ENCODE measurements at regions not wholly inside any gene's neighbourhood (a gene's known extent, or its start where the extent isn't known, plus 50 kb on each side); places are given as distances from the start of the nearest gene placed in this dataset.

GRCh38 chr4:57774681-57775080 is 664.5 kb upstream of the IGFBP7 start:
- intact Hi-C loops (cut with micrococcal nuclease; ENCODE audit: unreplicated experiment), result no loop called here
- DNase-seq (ENCODE audit: low read depth, low spot score) (no peak), ATAC-seq (no peak)
- Histone ChIP-seq H3K4me3 (ENCODE audit: low read depth in 2 of 2, low read length in 2 of 2) (no peak overlapping the region), H3K36me3 (ENCODE audit: control insufficient read depth, insufficient read depth, low read length) (no peaks in the 10 kb centered on the region), H3K9me3 (ENCODE audit: control insufficient read depth, insufficient read depth, low read depth, low read length) (no peaks in the 10 kb centered on the region), H3K27ac (ENCODE audit: low read length) (no peak overlapping the region), H3K4me1 (ENCODE audit: control insufficient read depth, insufficient read depth, low read length) (no peaks in the 10 kb centered on the region), H3K27me3 (ENCODE audit: control insufficient read depth, insufficient read depth, low read length) (no peaks in the 10 kb centered on the region)
- in situ Hi-C loops (cut with HindIII; ENCODE audit: low pct_unique_long_range_greater_than_20kb, low sequenced_read_pairs), result no loop called here
- ChIA-PET POLR2A (no interaction called here), CTCF (no interaction called here)
- BruUV-seq (replicated peaks), result no TSS peak
- TF ChIP-seq CTCF (IDR thresholded peaks at IDR 0.05) (no peak), TCF7L2 (IDR thresholded peaks at IDR 0.05; ENCODE audit: low read depth, low read length) (no peak), POLR2AphosphoS5 (IDR thresholded peaks at IDR 0.05; ENCODE audit: low read depth, low read length) (no peak), SIN3A (IDR thresholded peaks at IDR 0.05; ENCODE audit: borderline replicate concordance, insufficient read depth, low read depth, low read length) (no peak), REST (IDR thresholded peaks at IDR 0.05; ENCODE audit: insufficient read depth in 1 of 2, low read depth in 2 of 2, low read length in 1 of 2) (no peak)

- Histone ChIP-seq H3K27ac (ENCODE audit: low read length) (no peak overlapping the region), H3K4me3 (ENCODE audit: low read depth in 2 of 2, low read length in 2 of 2) (no peak overlapping the region), H3K36me3 (ENCODE audit: control insufficient read depth, insufficient read depth, low read length) (no peaks in the 10 kb centered on the region), H3K4me1 (ENCODE audit: control insufficient read depth, insufficient read depth, low read length) (no peaks in the 10 kb centered on the region), H3K9me3 (ENCODE audit: control insufficient read depth, insufficient read depth, low read depth, low read length) (no peaks in the 10 kb centered on the region), H3K27me3 (ENCODE audit: control insufficient read depth, insufficient read depth, low read length) (no peaks in the 10 kb centered on the region)
- in situ Hi-C loops (cut with HindIII; ENCODE audit: low pct_unique_long_range_greater_than_20kb, low sequenced_read_pairs), result no loop called here
- no TSS peak for BruUV-seq (replicated peaks)
- TF ChIP-seq CTCF (IDR thresholded peaks at IDR 0.05) (no peak), TCF7L2 (IDR thresholded peaks at IDR 0.05; ENCODE audit: low read depth, low read length) (no peak), SIN3A (IDR thresholded peaks at IDR 0.05; ENCODE audit: borderline replicate concordance, insufficient read depth, low read depth, low read length) (no peak), POLR2AphosphoS5 (IDR thresholded peaks at IDR 0.05; ENCODE audit: low read depth, low read length) (no peak), REST (IDR thresholded peaks at IDR 0.05; ENCODE audit: insufficient read depth in 1 of 2, low read depth in 2 of 2, low read length in 1 of 2) (no peak)
- ATAC-seq (no peak), DNase-seq (ENCODE audit: low read depth, low spot score) (no peak)
- CTCF ChIA-PET, result no interaction called here
- POLR2A ChIA-PET, result no interaction called here
- intact Hi-C loops (cut with micrococcal nuclease; ENCODE audit: unreplicated experiment), result no loop called here
These were observed 664.0 kb upstream of the IGFBP7 start for GRCh38 chr4:57774171-57774570.
